ENCODE measurements at regions not wholly inside any gene's neighbourhood (a gene's known extent, or its start where the extent isn't known, plus 50 kb on each side); places are given as distances from the start of the nearest gene placed in this dataset.

GRCh38 chr5:133662578-133662977 is 50.2 kb upstream of the FSTL4 start:
- TF ChIP-seq CTCF (conservative IDR thresholded peaks at IDR 0.05 in 1 of 2, IDR thresholded peaks at IDR 0.05 in 1 of 2; ENCODE audit: extremely low read depth in 1 of 2, insufficient read depth in 1 of 2, low read depth in 1 of 2, low read length in 2 of 2), result no peak
- TF ChIP-seq EZH2 (IDR thresholded peaks at IDR 0.05; ENCODE audit: borderline replicate concordance, low read length), result no peak
